Putamen (tissue), 1 donor: ENCODE measurements at regions not wholly inside any gene's neighbourhood (a gene's known extent, or its start where the extent isn't known, plus 50 kb on each side); places are given as distances from the start of the nearest gene placed in this dataset.

Source experiments
- DNase-seq: peaks from one replicate; pipeline ENCODE4 v3.0.0-alpha.2; 2016; ENCODE audit warnings: low spot score

DNA sequence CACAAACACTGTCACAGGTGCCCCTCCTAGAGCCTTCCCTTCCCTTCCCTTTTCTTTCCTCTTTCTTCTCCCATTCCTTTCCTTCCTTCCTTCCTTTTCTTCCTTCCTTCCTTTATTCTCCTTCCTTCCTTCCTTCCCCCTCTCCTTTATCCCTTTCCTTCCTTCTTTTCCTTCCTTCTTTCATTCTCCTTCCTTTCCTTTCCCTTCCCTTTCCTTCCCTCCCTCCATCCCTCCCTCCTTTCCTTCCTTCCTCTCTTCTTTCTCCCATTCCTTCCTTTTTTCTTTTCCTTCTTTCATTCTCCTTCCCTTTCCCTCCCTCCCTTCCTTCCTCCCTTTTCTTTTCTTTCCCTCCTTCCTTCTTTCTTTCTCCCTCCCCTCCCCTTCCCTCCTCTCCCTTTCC is 170.0 kb downstream of the ENGASE start:
- no peak for DNase-seq

- no peak for DNase-seq
Measured at GRCh38 chr17:79243996-79244395, 169.4 kb downstream of the ENGASE start.

GRCh38 chr17:79243603-79243990 is 169.0 kb downstream of the ENGASE start:
- no peak for DNase-seq

- no peak for DNase-seq
Measured at GRCh38 chr17:79242873-79243602, 168.4 kb downstream of the ENGASE start.

DNA sequence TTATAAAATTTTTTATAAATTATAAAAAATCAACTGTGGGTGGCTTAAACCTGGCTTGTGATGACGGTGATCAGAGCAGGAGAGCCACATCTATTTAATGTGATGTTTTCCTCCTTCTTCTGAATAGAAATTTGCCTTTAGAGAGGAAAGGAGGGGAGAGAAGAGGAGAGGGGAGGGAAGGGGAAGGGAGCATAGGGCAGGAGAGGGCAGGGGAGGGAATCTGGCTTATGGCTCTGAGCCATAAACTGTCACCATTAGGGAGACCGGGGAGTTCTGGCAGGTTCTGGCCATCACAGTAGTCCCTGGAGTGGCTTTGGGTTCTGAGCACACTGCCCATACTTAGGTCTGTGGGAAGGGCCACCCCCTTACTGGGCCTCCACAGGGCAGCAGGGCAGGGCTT is 167.8 kb downstream of the ENGASE start:
- DNase-seq, result no peak

DNA sequence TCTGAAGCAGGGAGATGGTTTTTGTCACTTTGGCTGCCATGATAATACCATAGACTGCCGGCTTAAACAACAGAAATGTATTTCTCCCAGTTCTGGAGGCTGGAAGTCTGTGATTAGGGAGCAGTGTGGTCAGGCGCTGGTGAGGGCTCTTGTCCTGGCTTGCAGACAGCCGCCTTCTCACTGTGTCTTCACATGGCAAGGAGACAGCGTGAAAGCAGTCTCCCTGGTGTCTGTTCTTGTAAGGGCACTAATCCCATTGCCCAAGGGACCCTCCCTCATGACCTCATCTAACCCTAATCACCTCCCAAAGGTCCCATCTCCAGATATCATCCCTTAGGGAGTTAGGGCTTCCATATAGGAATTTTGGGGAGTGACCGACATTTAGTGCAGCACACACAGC is 167.0 kb downstream of the ENGASE start:
- no peak for DNase-seq

DNA sequence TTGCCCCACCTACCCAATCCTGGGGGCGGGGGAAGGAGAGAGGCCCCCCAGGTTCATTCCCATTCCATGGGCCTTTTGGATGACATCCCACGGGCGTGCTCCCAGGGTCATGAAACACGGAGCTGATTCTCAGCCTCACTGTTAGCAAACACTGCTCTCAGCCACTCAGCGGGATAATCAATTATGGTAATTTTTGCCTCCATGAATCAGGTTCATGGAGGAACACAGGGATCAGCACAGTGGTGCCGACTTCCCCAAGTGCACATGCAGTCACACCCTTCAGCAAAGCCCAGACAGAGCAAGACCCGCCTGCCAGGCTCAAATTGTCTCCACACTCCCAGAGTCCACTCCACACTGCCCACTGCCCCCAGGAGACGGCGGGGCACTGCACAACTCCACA is 164.6 kb downstream of the ENGASE start:
- DNase-seq, result no peak

GRCh38 chr17:79237448-79238053 is 162.9 kb downstream of the ENGASE start:
- no peak for DNase-seq

- no peak for DNase-seq
Measured at GRCh38 chr17:79235808-79236207, 161.2 kb downstream of the ENGASE start.

DNA sequence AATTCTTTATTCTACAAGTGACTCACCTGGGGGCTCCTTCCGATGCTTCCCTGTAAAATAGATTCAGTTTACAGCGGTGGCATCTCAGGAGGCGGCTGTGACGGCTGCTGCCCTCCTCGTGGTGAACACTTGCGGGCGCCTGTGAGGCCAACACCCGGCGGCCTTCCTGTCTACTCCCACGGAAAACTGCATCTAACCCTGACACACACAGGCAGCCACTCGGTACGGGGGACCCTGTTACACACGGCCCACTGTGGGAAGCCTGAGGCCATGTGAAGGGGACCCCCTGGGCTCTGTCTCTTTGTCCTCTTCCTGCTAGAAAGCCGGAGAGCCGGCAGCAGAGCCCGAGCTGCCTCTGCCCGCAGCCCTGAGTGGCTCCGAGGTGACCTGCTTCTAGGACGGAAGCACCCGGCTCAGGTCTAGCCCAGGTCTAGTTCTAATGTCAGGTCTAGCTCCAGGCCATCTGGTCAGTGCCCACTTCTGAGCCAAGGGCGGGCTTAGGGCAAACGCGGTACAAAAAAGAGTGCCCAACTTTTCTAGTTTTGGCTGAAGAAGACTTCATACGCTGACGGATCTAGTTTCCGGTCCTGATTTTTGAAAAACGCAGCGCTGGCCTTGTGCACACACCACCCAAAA is 159.4 kb downstream of the ENGASE start:
- DNase-seq, result no peak

DNA sequence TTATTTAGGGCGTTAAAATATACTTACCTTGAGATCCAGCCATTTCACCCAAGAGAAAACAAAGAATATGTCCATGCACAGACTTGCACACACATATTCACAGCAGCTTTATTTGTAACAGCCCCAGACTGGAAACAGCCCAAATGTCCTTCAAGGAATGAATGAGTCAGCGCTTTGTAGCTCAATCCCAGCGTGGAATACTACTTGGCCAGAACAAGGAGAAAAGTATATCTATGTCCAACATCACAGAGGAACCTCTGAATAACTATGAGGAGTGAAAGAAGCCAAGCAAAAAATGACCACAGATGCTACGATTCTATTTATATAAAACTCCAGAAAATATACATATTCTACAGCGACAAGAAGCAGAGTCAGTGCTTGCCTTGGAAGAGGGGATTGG is 158.3 kb downstream of the ENGASE start:
- no peak for DNase-seq

DNA sequence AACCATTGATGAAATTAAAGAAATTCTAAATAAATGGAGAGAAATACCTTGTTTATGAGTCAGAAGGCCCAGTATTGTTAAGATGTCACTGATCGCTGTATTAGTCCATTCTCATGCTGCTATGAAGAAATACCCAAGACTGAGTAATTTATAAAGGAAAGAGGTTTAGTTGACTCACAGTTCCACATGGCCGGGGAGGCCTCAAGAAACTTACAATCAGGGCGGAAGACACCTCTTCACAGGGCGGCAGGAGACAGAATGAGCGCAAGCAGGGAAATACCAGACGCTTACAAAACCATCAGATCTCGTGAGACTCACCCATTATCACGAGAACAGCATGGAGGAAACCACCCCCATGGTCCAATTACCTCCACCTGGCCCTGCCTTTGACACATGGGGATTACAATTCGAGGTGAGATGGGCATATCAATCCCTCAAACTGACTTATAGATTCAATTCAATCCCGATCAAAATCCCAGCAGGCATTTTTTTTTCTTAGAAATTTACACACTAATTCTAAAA is 157.2 kb downstream of the ENGASE start:
- no peak for DNase-seq

DNA sequence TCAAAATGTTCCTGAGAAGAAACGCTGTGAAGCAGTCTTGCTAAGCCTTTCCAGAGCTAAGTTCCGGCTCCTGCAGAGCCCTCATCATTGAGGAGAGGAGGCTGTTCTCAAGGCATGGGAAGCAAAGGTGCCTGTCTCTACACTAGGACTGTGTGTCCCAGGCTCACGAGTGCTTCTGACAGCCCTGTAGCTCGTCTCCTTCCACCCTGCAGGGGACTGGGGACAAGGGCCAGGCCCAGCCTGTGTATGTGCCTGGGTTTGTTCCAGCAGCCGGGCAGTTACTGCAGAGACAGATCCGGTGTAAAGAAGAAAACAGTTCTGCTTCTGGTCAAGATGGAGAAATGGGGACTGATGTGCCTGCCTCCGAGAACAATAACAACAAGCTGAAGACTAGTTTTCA is 156.0 kb downstream of the ENGASE start:
- DNase-seq, result no peak

DNA sequence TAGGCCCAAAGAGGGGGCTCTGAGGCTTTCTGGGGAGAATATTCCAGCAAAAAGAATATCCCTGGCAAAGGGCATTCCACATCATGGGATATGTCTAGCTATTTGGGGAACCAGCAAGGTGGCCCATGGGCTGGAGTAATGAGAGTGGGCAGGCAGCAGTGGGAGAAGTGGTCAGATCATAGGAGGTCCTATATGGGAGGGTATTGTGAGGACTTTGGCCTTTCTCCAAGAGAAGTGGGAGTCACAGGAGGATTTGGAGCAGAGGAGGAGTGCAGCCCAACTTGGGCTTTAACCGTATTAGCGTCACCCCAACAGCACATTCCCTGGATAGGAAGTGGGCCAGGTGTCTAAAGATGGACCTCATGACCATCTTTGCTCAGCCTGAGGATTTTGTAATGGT is 151.4 kb downstream of the ENGASE start:
- DNase-seq, result no peak

GRCh38 chr17:79224903-79225302 is 150.3 kb downstream of the ENGASE start:
- DNase-seq, result no peak

GRCh38 chr17:79224476-79224875 is 149.9 kb downstream of the ENGASE start:
- DNase-seq, result no peak

- no peak for DNase-seq
Measured at GRCh38 chr17:79223953-79224352, 149.3 kb downstream of the ENGASE start.

- no peak for DNase-seq
Measured at GRCh38 chr17:79223471-79223870, 148.8 kb downstream of the ENGASE start.

DNA sequence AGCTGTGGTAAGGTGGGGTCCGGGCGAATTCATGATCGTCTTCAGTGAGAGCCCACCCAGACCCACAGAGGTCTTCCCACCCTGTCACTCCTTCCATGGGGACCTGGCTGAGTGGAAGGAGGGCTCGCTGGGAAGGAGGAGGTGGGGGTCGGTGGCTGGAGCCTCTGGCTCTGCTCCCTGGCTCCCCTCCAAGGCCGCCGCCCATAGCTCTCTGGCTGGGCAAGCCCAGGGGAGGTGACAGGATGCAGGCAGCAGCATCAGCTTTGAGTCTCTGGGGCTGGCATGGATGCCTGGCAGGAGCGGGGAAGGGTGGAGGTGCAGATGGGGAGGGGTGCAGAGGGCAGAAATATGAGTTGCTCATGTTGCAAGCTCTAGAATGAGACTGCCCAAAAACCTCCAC is 147.0 kb downstream of the ENGASE start:
- no peak for DNase-seq

DNA sequence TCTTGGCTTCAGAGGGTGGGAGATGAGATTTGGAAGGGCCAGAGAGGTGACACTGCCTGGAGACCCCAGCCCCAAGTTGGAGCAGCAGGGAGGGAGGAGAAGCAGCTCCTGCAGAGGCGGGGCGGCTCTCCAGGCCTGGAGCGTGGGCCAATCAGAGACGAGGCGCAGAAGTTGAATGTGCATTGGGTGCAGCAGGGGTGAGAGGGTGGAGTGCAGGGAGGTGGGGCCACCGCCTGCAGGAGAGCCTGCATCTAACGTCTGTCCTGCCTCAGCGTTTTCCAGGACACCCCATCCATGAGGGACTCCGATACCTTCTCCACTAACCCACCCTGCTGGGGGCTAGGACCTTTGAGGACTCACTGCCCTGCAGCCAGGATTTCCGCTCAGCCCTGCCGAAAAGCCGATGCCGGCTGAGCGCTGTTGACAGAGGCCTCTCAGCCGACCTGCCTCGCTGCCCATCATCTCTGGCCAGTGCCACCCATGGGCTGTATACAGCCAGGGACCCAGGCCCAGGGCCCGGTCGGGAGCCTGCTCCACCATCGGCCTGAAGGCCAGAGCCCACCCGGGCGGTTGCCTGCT is 146.2 kb downstream of the ENGASE start:
- no peak for DNase-seq

DNA sequence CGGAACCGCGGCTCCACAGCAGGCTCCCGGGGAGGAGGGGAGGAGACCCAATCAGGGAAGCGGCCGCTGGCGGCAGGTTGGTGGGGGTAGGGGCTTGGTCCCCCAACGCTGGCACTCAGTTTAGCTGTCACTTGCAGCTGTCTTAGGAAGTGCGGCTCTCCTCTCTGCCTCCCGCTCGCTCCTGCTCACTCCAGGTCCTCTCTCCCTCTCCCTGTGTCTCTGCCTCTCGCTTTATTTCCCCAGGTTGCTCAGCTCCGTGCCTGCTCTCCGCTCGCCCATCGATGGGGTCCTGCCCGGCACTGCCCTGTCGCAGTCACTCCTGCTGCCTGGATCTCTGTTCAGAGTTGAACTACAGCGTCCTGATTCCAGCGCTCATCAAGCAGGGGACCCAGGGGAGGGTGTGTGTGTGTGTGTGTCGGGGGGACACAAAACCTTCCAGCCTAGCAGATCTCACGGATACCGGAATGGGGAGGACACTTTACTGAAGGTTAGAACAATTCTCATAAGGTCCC is 145.6 kb downstream of the ENGASE start:
- DNase-seq, result no peak

- no peak for DNase-seq
Measured at GRCh38 chr17:79219208-79219935, 144.7 kb downstream of the ENGASE start.
